Fibroblast of skin of back (primary cell): ENCODE measurements at regions not wholly inside any gene's neighbourhood (a gene's known extent, or its start where the extent isn't known, plus 50 kb on each side); places are given as distances from the start of the nearest gene placed in this dataset.

Experiments
- DNase-seq: peaks from one replicate; pipeline ENCODE4 v3.0.0-alpha.2; 2013

GRCh38 chr13:29994911-29995595 lies 144.6 kb upstream of the UBL3 start:
- no peak for DNase-seq

DNA sequence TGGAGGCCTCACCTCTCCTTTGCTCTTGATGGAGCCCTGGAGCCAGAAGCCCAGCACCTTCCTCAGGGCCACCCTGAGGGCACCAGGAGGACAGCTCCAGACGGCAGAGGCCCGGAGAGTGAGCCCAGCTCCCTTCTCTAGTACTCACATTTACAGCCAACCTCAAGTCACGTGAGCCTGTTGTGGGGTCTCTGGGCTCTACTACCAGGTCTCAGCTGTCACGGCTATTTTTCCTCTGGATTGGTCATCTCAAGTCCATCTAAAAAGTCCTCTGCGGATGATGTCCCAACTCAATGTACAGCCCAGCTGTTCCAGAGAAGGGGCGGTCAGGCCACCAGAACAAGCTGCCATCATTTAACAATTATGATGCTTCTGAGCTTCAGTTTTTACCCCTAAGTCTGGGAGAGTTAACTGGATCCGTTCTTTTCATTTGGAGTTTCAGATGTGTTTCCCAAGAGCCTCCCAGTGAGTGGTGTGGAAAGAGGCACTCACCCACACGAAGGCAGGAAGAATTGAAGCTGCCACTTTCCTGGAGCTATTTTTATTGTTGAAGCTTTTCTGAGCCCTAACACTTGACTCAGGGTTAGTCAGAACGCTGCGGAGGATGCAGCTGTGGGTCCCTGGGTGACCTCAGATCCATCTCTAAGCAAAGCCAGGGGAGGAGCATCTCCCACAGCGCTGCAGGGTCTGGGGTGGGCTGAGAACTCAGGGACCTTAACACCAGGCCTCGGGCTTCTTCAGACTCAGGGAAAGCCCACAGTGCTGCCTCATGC lies 143.5 kb upstream of the UBL3 start:
- peak; percentile 72 for DNase-seq

DNA sequence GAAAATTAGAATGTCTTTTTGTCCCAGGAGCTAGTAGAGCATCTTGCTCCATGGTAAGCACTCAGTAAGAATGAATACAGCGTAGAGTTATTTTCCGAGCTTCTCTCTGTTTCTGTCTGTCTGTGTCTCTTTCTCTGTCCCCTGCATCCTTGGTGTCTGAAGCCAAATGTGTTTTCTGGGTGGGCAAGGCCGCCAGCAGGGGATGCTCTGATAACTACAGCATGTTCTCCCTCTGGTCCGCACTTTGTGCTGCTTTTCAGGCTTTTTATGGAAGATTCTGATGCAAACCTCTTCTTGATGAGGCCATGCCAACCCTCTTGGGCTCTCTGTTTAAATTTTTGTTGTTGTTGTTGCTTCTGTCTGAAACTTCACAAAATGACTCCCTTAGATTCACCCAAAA lies 142.8 kb upstream of the UBL3 start:
- DNase-seq = no peak

DNA sequence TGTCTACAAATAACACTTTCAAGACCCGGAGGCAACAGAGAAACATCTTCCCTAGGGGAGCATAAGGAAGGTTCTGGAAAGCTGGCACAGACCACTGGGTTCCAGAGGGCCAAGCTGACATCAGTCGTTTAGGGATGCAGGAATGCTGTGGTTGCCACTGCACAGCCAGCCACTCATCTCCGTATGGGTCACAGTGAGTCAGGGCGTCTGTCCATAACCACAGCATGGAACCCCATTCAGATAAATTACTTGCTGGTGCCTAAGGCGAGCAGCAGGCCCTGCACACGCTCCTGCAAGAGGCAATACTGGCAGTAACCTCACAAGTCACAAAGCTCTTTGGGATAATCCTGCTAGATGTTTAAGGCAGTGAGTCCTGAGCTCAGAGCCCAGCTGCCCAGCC lies 140.9 kb upstream of the UBL3 start:
- peak; percentile 98 for DNase-seq

DNA sequence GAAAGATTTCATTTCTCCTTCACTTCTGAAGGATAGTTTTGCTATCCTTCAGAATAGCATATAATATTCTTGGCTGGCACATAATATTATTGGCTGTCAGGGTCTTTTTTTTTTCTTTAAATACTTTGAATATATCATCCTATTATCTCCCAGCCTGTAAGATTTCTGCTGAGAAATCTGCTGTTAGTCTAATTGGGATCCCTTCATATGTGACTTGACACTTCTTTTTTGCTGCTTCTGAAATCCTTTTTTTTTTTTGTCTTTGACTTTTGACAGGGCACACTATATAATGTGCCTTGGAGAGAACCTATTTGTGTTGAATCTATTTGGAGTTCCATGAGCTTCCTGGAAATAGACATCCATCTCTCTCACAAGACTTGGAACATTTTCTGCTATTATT lies 136.9 kb upstream of the UBL3 start:
- DNase-seq = no peak

GRCh38 chr13:29980339-29980738 lies 129.9 kb upstream of the UBL3 start:
- no peak for DNase-seq

DNA sequence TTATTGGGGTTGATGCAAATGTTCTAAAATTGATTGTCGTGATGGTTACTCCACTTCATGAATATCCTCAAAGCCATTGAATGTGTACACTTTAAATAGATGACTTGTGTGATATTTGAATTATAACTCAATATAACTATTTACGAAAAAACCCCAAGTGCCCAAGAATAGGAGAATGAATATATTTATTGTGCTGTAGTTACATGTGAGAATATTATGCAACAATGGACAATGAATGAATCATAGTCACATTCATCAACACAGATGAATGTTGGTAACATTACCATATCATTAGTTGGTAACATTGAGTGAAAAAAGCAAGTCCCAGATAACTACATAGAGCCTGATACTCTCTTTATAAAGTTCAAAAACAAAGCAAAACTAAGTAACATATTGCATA lies 127.8 kb upstream of the UBL3 start:
- no peak for DNase-seq

GRCh38 chr13:29977476-29978120 lies 127.2 kb upstream of the UBL3 start:
- DNase-seq = no peak

DNA sequence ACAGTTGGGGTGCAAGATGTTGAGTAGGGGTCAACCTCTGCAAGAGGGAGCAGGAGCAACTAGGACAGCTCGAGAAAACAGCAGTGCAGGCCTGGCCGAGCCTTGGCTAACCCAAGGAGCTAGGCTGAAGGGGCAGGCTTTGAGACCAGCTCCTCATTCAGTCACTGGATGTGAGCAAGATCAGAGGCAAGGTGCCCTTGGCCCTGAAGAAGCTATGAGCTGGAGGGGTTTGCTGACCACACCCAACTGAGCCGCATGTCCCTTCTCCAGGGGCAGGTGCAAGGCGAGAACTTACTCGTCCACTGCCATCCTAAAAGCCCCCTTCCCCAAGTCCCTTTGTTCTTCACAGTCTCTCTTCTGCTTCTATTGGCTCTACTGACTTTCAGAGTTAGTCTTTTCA lies 126.1 kb upstream of the UBL3 start:
- no peak for DNase-seq

- no peak for DNase-seq
These were observed 124.9 kb upstream of the UBL3 start for GRCh38 chr13:29975283-29975682.

- peak; percentile 62 for DNase-seq
These were observed 118.9 kb upstream of the UBL3 start for GRCh38 chr13:29969286-29969685.

- no peak for DNase-seq
These were observed 113.9 kb upstream of the UBL3 start for GRCh38 chr13:29964181-29964845.

DNA sequence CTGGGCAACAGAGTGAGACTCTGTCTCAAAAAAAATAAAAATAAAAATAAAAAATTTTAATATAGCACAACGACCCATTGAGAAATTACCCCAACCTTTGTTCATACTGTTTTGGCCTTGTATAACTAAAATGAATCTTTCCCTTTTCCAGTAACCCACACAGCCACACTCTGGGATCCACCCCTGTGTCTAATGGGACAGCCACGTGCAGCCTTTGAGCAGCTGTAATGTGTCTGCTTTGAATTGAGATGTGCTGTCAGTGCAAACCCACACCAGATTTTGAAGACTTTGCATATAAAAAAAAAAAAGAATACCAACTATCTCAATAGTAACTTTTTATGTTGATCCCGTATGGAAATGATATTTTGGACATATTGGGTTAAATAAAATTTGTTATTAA lies 112.7 kb upstream of the UBL3 start:
- DNase-seq = no peak

DNA sequence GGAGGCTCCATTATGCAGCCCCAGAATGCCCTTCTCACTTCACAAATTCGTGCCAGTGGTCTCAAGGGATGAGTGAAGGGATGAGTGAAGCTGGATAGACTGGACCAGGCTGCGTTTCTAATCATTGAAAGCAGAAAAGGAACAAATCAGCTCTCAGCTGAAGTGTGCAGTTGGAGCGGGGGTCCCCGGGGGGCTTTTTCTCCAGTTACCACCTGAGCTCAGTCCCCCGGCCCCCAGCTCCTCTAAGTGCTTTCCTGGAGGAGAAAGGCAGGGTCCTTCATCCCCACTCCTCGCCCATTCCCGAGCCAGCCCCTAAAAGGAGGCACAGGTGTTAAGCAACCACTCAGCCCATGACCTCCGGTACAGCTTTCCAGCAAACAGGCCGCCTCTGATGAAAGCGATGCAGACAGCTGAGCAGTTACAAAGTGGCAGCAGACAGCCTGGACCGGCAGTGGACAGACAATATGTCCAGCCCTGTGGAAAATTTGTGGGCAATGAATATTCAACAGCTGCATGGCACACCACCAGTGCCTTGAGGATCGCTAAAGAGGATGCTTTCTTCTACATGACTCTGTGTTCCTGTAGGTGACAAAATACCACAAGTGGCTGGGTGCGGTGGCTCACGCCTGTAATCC lies 110.7 kb upstream of the UBL3 start:
- no peak for DNase-seq

DNA sequence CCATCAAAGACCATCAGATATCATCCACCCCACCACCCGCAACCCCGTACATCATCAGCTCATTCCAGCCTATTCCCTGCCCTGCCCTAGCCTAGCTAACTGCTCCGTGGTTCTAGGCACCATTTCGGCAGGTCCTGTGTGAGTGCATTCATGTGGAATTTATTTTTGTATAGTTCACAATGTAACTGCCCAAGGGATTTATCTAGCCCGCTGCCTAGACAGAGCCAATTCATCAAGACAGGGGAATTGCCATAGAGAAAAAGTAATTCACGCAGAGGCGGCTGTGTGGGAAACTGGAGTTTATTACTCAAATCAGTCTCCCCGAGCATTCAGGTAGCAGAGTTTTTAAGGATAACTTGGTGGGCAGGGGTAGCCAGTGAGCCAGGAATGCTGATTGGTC lies 109.2 kb upstream of the UBL3 start:
- DNase-seq = no peak

DNA sequence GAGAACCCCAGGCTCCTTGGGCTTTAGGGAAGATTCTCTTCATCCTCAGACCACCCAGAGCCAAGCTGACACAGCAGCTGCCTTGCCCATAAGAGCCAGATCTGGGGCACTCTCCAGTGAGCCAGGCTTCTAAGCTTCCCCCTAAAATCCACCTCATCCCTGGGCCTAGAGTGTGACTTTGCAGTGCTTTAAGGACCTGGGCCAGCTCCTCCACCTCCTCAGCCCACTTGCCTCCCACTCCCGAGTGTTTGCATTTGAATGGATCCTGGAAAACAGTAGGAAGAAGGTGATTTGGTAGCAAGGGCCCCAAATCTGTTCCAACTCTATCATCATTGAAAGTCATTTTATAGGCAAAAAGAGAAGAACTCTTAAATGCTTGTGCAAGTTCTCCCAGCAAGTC lies 108.7 kb upstream of the UBL3 start:
- no peak for DNase-seq

- no peak for DNase-seq
These were observed 108.1 kb upstream of the UBL3 start for GRCh38 chr13:29958476-29958875.

DNA sequence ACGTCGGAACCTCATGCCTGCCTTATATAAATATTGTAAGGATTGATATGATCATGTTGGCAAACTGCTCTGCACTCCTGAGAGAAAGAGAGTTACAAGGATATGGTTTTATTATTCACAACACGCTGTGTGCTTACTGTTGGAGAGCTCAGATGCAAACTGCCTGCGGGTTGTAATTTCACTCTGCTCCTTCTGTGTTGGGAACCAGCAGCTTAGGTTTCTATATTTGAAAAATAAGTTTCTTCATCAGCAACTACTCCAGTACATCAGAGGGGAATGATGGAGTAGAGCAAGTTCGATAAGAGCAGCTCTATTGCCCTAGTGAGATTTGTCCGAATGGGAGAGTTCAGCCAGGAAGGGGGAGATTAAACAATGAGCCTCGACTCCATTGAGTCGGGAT lies 106.9 kb upstream of the UBL3 start:
- no peak for DNase-seq

DNA sequence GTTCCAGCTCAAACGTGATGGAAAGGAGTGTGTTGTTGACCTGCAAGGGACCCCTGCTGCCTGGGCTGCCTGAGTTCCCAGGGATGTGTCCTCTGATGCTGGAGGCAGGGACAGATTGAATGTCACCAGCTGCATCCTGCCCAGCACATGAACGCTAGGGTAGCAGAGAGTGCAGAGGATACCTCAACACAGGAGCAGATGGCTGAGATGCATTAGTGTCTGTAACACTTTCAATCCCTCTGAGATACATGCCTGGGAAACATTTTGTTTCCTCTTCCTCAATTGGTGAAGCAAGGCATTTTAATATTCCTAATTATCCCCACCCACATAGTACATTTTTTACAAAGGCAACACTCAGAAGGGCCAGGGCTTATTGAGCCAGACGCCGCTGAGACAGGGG lies 106.4 kb upstream of the UBL3 start:
- no peak for DNase-seq

- no peak for DNase-seq
These were observed 104.8 kb upstream of the UBL3 start for GRCh38 chr13:29955137-29955650.

DNA sequence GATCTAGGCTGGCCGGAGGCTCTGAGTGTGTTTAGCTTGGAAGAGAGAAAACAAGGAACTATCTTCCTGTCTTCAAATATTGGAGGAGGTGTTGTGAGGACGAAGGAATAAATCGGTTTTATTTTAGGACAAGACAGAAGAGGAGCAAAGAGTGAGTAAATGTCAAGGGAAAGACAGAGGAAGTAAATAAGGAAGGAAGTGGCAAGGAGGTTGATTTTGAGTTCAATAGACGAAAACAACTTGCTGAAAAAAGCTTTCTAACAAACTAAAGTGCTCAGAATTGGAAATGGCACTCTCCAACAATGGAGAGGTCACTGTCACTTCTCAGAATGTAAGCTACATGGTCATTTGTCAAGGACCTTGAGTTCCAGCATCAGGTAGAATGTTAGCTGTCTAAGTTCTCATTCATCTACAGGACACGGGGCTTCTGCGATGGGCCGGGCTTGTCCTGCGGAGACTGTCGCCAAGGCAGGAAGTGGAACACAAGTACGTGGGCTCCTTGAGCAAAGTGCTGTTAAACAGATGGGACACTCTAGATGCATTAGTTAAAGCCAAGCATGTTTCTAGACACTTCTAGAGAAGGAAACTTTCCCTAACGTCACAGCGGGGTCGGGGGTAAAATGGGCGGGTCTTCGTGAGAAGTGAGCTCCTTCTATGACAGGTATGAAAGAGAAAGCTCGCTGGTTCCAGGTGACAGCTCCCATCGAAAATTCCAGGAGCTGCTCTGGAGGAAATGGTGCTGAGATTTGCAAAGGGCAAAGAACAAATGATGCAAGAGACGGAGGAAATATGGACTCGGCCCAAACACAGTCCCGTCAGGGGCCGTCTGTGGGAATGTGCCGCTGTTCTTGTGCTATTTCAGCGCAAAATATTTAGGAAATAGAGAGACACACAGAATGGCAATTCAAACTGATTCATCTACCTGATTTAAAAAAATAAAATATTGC lies 103.9 kb upstream of the UBL3 start:
- no peak for DNase-seq
